ENCODE measurements at regions not wholly inside any gene's neighbourhood (a gene's known extent, or its start where the extent isn't known, plus 50 kb on each side); places are given as distances from the start of the nearest gene placed in this dataset.

DNA sequence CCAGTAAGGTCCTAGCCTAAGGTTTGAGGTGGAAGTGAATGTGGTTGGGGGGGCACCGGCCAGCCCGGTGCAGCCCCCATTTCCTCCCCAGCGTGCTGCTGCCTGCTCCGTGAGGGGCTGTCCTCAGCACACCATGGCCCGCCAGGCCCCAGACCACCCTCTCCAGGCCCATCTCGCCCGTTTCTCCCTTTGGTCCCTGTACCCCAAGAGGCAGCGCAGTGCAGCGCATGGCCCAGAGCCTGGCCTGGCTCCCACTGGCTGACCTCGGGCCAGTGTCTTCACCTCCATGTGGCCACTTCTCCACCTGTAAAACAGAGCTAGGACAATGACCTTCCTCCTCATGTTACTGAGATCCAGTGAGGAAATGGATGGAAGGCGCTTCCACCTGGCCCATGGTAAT lies 170.0 kb upstream of the GSE1 start:
- intact Hi-C loops (cut with micrococcal nuclease), result no loop called here
- Histone ChIP-seq H2AFZ (ENCODE audit: insufficient read depth, low read depth, low read length, poor library complexity, severe bottlenecking) (no peak overlapping the region), H3K79me2 (ENCODE audit: insufficient read depth, low read length) (no peaks in the 10 kb centered on the region), H3K9ac (ENCODE audit: insufficient read depth, low read length, poor library complexity, severe bottlenecking) (no peak overlapping the region), H3K9me3 (replicated peaks in 1 of 2; ENCODE audit: control insufficient read depth in 1 of 2, insufficient read depth in 1 of 2, low read length in 2 of 2) (no peaks in the 10 kb centered on the region), H3K27me3 (ENCODE audit: control insufficient read depth in 2 of 2, insufficient read depth in 2 of 2, low read length in 2 of 2) (peaks cover 2 to 13% of the 10 kb centered on the region in 2 donors), H4K20me1 (ENCODE audit: insufficient read depth, low read length) (no peaks in the 10 kb centered on the region), H3K4me1 (ENCODE audit: control insufficient read depth in 1 of 2, insufficient read depth in 2 of 2, low read length in 2 of 2) (no peaks in the 10 kb centered on the region), H3K4me3 (replicated peaks in 1 of 3; ENCODE audit: low read depth in 2 of 3, low read length in 3 of 3) (no peak overlapping the region), H3K27ac (ENCODE audit: low read depth in 1 of 2, low read length in 2 of 2) (no peak overlapping the region), H3K4me2 (replicated peaks; ENCODE audit: extremely low read depth, low read length, poor library complexity, severe bottlenecking) (no peak overlapping the region), H3K36me3 (replicated peaks in 1 of 2; ENCODE audit: control insufficient read depth in 1 of 2, insufficient read depth in 2 of 2, low read length in 2 of 2) (no peaks in the 10 kb centered on the region)
- Mint-ChIP-seq H3K36me3 (no peaks in the 10 kb centered on the region), H3K4me3 (no peak overlapping the region), H3K27me3 (ENCODE audit: low read depth in 3 of 3) (peaks cover 13 to 17% (median 15%) of the 10 kb centered on the region in 3 donors), H3K4me1 (peaks cover 2% of the 10 kb centered on the region), H3K27ac (no peak overlapping the region), H3K9me3 (no peaks in the 10 kb centered on the region)
- no peak for DNase-seq
- TF ChIP-seq, protein P1, sequence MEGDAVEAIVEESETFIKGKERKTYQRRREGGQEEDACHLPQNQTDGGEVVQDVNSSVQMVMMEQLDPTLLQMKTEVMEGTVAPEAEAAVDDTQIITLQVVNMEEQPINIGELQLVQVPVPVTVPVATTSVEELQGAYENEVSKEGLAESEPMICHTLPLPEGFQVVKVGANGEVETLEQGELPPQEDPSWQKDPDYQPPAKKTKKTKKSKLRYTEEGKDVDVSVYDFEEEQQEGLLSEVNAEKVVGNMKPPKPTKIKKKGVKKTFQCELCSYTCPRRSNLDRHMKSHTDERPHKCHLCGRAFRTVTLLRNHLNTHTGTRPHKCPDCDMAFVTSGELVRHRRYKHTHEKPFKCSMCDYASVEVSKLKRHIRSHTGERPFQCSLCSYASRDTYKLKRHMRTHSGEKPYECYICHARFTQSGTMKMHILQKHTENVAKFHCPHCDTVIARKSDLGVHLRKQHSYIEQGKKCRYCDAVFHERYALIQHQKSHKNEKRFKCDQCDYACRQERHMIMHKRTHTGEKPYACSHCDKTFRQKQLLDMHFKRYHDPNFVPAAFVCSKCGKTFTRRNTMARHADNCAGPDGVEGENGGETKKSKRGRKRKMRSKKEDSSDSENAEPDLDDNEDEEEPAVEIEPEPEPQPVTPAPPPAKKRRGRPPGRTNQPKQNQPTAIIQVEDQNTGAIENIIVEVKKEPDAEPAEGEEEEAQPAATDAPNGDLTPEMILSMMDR (IDR thresholded peaks at IDR 0.05), result no peak
- WGBS (ENCODE audit: insufficient coverage), result 82% methylated on average over 9 of the region's 11 CpGs

- no peak overlapping the region for H3K4me3 Mint-ChIP-seq
- DNase-seq, result no peak
- no peak overlapping the region for H2AFZ ChIP-seq (ENCODE audit: insufficient read depth, low read depth, low read length, poor library complexity, severe bottlenecking)
- no peak overlapping the region for H3K4me2 ChIP-seq (replicated peaks; ENCODE audit: extremely low read depth, low read length, poor library complexity, severe bottlenecking)
- H4K20me1 ChIP-seq (ENCODE audit: insufficient read depth, low read length), result no peaks in the 10 kb centered on the region
- no peak overlapping the region for H3K9ac ChIP-seq (ENCODE audit: insufficient read depth, low read length, poor library complexity, severe bottlenecking)
- TF ChIP-seq, protein P1 (IDR thresholded peaks at IDR 0.05), result no peak
- no peaks in the 10 kb centered on the region for H3K9me3 ChIP-seq (replicated peaks in 1 of 2; ENCODE audit: control insufficient read depth in 1 of 2, insufficient read depth in 1 of 2, low read length in 2 of 2)
- no peak overlapping the region for H3K27ac ChIP-seq (ENCODE audit: low read depth in 1 of 2, low read length in 2 of 2)
- H3K9me3 Mint-ChIP-seq, result no peaks in the 10 kb centered on the region
- no peaks in the 10 kb centered on the region for H3K36me3 ChIP-seq (replicated peaks in 1 of 2; ENCODE audit: control insufficient read depth in 1 of 2, insufficient read depth in 2 of 2, low read length in 2 of 2)
- H3K4me1 ChIP-seq (ENCODE audit: control insufficient read depth in 1 of 2, insufficient read depth in 2 of 2, low read length in 2 of 2), result no peaks in the 10 kb centered on the region
- intact Hi-C loops (cut with micrococcal nuclease), result no loop called here
- H3K27me3 ChIP-seq (ENCODE audit: control insufficient read depth in 2 of 2, insufficient read depth in 2 of 2, low read length in 2 of 2), result peaks cover 6 to 17% of the 10 kb centered on the region in 2 donors
- H3K4me3 ChIP-seq (replicated peaks in 1 of 3; ENCODE audit: low read depth in 2 of 3, low read length in 3 of 3), result no peak overlapping the region
- 93% methylated on average over 13 of the region's 15 CpGs for WGBS (ENCODE audit: insufficient coverage)
- H3K79me2 ChIP-seq (ENCODE audit: insufficient read depth, low read length), result no peaks in the 10 kb centered on the region
- H3K36me3 Mint-ChIP-seq, result no peaks in the 10 kb centered on the region
- H3K27ac Mint-ChIP-seq, result no peak overlapping the region
- peaks cover 4% of the 10 kb centered on the region for H3K4me1 Mint-ChIP-seq
- peaks cover 15 to 21% (median 19%) of the 10 kb centered on the region in 3 donors for H3K27me3 Mint-ChIP-seq (ENCODE audit: low read depth in 3 of 3)
Measured at GRCh38 chr16:85443531-85443930, 169.6 kb upstream of the GSE1 start.

Measured in CD14-positive monocyte (primary cell).